GM10266 (cell line): ENCODE measurements at regions not wholly inside any gene's neighbourhood (a gene's known extent, or its start where the extent isn't known, plus 50 kb on each side); places are given as distances from the start of the nearest gene placed in this dataset.

ENCODE experiments used
- DNase-seq: peaks from one replicate; pipeline ENCODE4 v3.0.0; 2012; ENCODE audit errors: extremely low spot score
- TF ChIP-seq, protein P1 (sequence below): IDR thresholded peaks from 2 replicates; pipeline ENCODE4 v1.5.1; 2012; ENCODE audit warnings: mild to moderate bottlenecking, low read depth; ENCODE audit not compliant: control insufficient read depth, insufficient read depth; ENCODE audit errors: missing control alignments

DNA sequence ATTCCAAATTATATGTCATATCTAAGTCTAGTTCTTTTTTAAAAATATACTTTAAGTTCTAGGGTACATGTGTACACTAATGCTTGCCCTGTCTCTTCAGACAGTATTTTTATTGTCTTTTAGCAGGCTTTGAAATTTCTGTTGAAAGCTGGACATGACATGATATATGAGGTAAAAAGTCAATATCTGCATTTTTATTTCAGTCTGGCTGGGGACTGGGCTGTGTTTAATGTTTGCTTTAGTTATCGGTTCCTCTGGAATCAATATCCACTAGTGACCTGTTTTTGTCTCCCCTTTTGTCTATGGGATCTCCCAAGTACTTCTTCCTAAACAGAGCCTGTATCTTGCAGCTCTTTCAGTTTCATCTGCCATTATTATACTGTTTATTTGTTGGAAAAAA, 786.2 kb upstream of the GJE1 start:
- DNase-seq = no peak
- TF ChIP-seq, protein P1, sequence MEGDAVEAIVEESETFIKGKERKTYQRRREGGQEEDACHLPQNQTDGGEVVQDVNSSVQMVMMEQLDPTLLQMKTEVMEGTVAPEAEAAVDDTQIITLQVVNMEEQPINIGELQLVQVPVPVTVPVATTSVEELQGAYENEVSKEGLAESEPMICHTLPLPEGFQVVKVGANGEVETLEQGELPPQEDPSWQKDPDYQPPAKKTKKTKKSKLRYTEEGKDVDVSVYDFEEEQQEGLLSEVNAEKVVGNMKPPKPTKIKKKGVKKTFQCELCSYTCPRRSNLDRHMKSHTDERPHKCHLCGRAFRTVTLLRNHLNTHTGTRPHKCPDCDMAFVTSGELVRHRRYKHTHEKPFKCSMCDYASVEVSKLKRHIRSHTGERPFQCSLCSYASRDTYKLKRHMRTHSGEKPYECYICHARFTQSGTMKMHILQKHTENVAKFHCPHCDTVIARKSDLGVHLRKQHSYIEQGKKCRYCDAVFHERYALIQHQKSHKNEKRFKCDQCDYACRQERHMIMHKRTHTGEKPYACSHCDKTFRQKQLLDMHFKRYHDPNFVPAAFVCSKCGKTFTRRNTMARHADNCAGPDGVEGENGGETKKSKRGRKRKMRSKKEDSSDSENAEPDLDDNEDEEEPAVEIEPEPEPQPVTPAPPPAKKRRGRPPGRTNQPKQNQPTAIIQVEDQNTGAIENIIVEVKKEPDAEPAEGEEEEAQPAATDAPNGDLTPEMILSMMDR = no peak

DNA sequence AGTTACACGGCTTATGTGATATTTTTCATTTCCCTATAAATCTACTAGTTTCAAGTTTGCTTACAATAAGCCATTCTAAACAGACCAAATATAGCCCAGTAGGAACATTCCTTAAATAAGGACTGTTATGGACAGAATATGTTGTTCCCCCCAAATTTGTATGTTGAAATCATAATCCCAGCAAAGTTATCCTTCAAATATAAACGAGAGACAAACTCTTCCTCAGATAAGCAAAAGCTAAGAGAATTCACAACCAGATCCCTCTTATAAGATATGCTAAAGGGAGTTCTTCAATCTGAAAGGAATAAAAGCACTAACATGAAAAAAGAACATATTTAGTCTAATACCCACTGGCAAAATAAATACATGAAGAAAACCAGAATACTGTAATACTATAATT, 795.5 kb upstream of the GJE1 start:
- no peak for DNase-seq
- TF ChIP-seq, protein P1 = no peak

DNA sequence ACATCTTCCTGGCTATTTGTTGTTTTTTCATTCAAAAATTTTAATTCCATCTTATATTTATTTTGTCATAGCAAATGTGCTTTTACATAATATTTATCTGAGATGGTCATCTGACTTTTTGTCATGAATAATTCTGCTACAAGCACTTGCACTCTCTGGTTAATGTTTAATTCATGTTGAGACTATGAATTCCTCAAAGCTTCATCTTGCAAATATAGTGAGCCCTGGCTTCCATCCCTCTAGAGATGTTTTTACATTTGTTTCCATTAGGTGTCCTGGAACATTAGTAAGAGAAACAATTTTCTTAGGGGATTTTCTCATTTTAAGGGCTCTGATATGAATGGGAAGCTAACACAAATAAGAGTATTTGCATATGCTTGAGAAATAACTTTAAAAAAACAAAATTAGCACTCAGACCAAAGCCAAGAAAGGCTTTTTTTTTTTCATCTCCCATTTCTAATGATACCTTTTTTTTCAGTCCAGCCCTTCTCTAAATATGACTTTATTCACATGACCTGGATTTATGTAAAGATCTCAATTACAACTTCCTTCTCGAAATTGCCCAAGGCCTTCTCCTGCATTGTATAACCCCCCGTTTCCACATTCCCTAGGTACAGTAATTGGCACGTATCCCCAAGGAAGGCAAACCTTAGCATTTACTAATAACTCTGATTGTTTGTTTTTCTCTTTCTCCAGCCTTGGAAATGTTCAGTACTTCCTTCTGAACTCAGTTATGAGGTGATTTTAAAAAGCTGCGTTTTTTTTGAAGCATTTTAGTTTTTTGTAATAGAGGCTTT, 797.0 kb upstream of the GJE1 start:
- TF ChIP-seq, protein P1 = no peak
- no peak for DNase-seq

DNA sequence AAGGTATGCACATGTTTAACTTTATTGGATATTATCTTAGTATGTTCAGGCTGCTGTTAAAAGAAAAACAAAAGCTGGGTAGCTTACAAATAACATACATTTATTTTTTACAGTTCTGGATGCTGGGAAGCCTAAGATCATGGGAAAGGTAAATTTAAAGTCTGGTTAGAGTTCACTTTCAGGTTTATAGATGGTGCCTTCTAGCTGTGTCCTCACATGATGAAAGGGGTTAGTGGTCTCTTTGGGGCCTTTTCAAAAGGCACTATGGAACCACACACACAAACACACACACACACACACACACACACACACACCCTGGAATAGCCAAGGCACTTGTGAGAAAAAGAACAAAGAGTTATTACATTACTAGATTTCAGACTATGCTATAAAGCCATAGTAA, 805.8 kb upstream of the GJE1 start:
- no peak for DNase-seq
- TF ChIP-seq, protein P1 = no peak

DNA sequence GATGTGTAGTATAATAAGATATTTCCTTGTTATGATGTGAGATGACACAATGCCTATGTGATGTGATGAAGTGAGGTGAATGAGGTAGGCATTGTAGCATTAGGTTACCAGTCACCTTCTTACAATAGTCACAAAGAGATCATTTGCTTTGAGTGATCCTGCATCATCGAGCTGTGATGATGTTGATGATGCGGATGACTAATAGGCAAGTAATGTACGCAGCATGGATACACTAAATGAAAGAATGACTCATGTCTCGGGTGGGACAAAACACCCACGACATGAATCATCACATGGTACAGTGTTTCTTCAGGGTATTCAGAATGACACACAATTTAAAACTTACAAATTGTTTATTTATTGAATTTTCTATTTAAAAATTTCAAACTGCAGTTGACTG, 806.3 kb upstream of the GJE1 start:
- TF ChIP-seq, protein P1 = no peak
- no peak for DNase-seq

DNA sequence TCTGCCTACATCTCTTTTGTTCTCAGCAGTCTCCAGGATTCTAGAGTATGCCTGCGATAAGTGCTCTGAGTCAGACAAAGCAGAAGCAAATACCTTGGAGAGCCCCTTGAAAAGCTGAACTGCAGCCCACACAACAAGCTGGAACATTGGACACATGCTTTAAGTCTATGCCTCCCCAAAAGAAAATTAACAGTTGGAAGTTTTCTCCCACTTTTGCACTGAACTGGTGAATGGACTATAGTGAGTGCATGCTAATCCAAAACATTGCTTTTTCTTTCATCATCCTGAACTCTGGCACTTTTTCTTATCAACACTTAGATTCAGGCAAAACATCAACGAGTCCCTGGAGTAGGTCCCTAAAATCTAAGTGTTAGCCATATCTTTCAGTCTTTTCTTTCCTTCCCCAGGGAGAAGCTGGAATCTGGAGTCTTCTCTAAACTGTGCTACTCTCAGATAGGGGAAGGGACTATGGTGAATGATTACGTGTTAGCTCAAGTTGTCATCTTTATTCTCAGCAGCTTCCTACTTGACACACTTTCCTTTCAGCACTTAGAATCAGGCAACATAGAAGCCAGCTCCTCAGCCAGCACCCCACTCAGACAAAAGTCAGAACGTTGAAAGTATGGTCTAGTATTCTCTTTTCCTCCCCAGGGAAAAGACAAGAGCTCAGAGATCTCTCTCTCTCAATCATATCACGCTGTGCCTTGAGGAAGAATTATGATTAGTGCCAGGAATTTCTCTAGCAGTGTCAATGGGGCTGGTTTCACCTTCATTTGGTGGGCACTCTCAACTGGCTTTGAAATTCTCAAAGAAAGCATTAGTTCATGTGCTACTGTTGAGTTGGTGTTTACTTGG, 811.0 kb upstream of the GJE1 start:
- TF ChIP-seq, protein P1 = no peak
- no peak for DNase-seq

DNA sequence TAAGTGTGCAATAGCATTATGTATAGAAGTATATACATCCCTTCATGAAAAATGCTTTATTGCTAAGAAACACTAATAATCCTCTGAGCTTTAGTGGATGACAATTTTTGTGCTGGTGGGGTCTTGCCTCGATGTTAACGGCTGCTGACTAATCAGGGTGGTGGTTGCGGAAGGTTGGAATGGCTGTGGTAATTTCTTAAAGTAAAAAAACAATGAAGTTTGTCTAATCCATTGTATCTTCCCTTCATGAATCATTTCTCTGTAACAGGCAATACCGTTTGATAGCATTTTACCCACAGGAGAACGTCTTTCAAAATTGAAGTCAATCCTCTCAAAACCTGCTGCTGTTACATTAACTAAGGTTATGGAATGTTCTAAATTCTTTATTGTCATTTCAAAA, 816.5 kb upstream of the GJE1 start:
- DNase-seq = no peak
- TF ChIP-seq, protein P1 = no peak
